Loucy (cell line): ENCODE measurements at regions not wholly inside any gene's neighbourhood (a gene's known extent, or its start where the extent isn't known, plus 50 kb on each side); places are given as distances from the start of the nearest gene placed in this dataset.

Source experiments
- CTCF ChIP-seq: fragments of 200-600 bp; sonication (generic); conservative IDR thresholded peaks from 2 replicates; pipeline ENCODE4 v1.5.1; 2014; ENCODE audit warnings: mild to moderate bottlenecking, antibody characterized with exemption, low read length
- EZH2phosphoT487 ChIP-seq: fragments of 200-600 bp; IDR thresholded peaks from 2 replicates; pipeline ENCODE4 v1.6.1; 2018; ENCODE audit warnings: antibody characterized with exemption, mild to moderate bottlenecking, moderate library complexity, borderline replicate concordance

- TF ChIP-seq CTCF, result no peak
- no peak for TF ChIP-seq EZH2phosphoT487
These were observed 274.2 kb upstream of the KCNJ16 start for GRCh38 chr17:69800870-69801269.
